Lower leg skin (tissue), 4 donors: ENCODE measurements at regions not wholly inside any gene's neighbourhood (a gene's known extent, or its start where the extent isn't known, plus 50 kb on each side); places are given as distances from the start of the nearest gene placed in this dataset.

ENCODE experiments used
- DNase-seq, 2 donors: peaks; one replicate each; pipeline ENCODE4 v3.0.0-alpha.2; 2019; ENCODE audit warnings: low spot score in 2 of 2
- H3K4me3 ChIP-seq: fragments of 200-600 bp; sonication (generic); 2 replicates; pipeline ENCODE4 v1.5.1; 2017; ENCODE audit warnings: mild to moderate bottlenecking, low read depth; ENCODE audit not compliant: poor library complexity, severe bottlenecking
- CTCF ChIP-seq, 3 donors: fragments of 450-650 bp; IDR thresholded peaks; one replicate each; pipeline ENCODE4 v1.5.1; 2016; ENCODE audit warnings: antibody characterized with exemption in 3 of 3, mild to moderate bottlenecking in 3 of 3, moderate library complexity in 2 of 3
- POLR2A ChIP-seq, 2 donors: fragments of 450-650 bp; IDR thresholded peaks; one replicate each; pipeline ENCODE4 v1.6.1; 2016 to 2017; ENCODE audit warnings: antibody characterized with exemption in 2 of 2, mild to moderate bottlenecking in 1 of 2, moderate library complexity in 1 of 2
- WGBS, 2 donors: methylation state at CpG; one replicate each; pipeline ENCODE4 v1.1.5; 2018; 5-methylcytosine and 5-hydroxymethylcytosine counted together
- intact Hi-C: fragments of 100-400 bp; cut with DNase I; formaldehyde crosslinking; loops from one replicate; pipeline ENCODE4 v1.15.0; 2023; ENCODE audit warnings: low total_unique reads

GRCh38 chr12:24049728-24050127, 100.3 kb upstream of the SOX5 start:
- DNase-seq = no peak
- no peak overlapping the region for H3K4me3 ChIP-seq
- intact Hi-C loops = no loop called here
- 56 to 67% methylated on average over 3 of the region's 3 CpGs for WGBS, 2 donors
- no peak for TF ChIP-seq POLR2A (IDR thresholded peaks at IDR 0.05)
- no peak for TF ChIP-seq CTCF (IDR thresholded peaks at IDR 0.05)

GRCh38 chr12:24049101-24049500, 99.6 kb upstream of the SOX5 start:
- no peak for DNase-seq
- 84 to 92% methylated on average over 3 of the region's 3 CpGs for WGBS, 2 donors
- TF ChIP-seq CTCF (IDR thresholded peaks at IDR 0.05) (no peak), POLR2A (IDR thresholded peaks at IDR 0.05) (no peak)
- no peak overlapping the region for H3K4me3 ChIP-seq
- intact Hi-C loops = no loop called here

- TF ChIP-seq CTCF (IDR thresholded peaks at IDR 0.05) = no peak
- TF ChIP-seq POLR2A (IDR thresholded peaks at IDR 0.05) = no peak
- no peak overlapping the region for H3K4me3 ChIP-seq
- intact Hi-C loops = no loop called here
Measured at GRCh38 chr12:24048446-24048845, 99.0 kb upstream of the SOX5 start.

GRCh38 chr12:24047326-24047725, 97.9 kb upstream of the SOX5 start:
- intact Hi-C loops = no loop called here
- no peak for DNase-seq
- 82 to 87% methylated on average over 4 of the region's 4 CpGs for WGBS, 2 donors
- no peak for TF ChIP-seq CTCF (IDR thresholded peaks at IDR 0.05)
- TF ChIP-seq POLR2A (IDR thresholded peaks at IDR 0.05) = no peak
- no peak overlapping the region for H3K4me3 ChIP-seq

More at GRCh38 chr12:24048446-24048845, 99.0 kb upstream of the SOX5 start:
- 96 to 97% methylated on average over 4 of the region's 4 CpGs for WGBS, 2 donors
- no peak for DNase-seq

GRCh38 chr12:24045816-24046257, 96.4 kb upstream of the SOX5 start:
- H3K4me3 ChIP-seq = no peak overlapping the region
- 22 to 31% methylated on average over 5 of the region's 5 CpGs for WGBS, 2 donors
- no peak for DNase-seq
- intact Hi-C loops = no loop called here
- no peak for TF ChIP-seq POLR2A (IDR thresholded peaks at IDR 0.05)
- no peak for TF ChIP-seq CTCF (IDR thresholded peaks at IDR 0.05)

GRCh38 chr12:24044941-24045703, 95.7 kb upstream of the SOX5 start:
- 86 to 93% methylated on average over 5 of the region's 5 CpGs for WGBS, 2 donors
- no peak for TF ChIP-seq POLR2A (IDR thresholded peaks at IDR 0.05)
- no peak for TF ChIP-seq CTCF (IDR thresholded peaks at IDR 0.05)
- intact Hi-C loops = no loop called here
- DNase-seq = no peak
- no peak overlapping the region for H3K4me3 ChIP-seq
